ENCODE measurements at regions not wholly inside any gene's neighbourhood (a gene's known extent, or its start where the extent isn't known, plus 50 kb on each side); places are given as distances from the start of the nearest gene placed in this dataset.

DNA sequence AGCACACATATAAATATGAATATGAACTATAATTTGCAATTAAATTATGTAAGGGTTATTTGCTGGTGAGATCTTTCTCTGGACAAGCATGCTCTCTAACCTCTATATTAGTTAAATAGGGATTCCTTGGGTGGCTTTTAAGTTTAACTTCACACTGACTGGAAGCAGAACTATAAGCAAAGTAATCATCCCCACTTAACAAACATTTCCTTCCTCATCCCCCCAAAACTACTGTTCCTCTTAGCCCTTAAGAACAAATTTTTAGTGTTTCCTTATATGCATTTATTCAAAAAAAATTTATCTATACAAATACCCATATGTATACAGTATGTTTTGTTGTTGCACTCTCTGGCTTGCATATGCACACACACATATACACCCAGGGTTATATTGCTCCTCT is 512.1 kb upstream of the MEF2C start:
- Histone ChIP-seq H3K9me3 (no peaks in the 10 kb centered on the region), H3K4me3 (no peak overlapping the region), H3K36me3 (no peaks in the 10 kb centered on the region), H3K27ac (no peak overlapping the region), H3K4me1 (peaks cover 0 to 2% of the 10 kb centered on the region in 2 donors), H3K27me3 (no peaks in the 10 kb centered on the region)
- no peak for DNase-seq (ENCODE audit: low spot score in 2 of 2)
- intact Hi-C loops (cut with DNase I), result no loop called here
- TF ChIP-seq, protein P1, sequence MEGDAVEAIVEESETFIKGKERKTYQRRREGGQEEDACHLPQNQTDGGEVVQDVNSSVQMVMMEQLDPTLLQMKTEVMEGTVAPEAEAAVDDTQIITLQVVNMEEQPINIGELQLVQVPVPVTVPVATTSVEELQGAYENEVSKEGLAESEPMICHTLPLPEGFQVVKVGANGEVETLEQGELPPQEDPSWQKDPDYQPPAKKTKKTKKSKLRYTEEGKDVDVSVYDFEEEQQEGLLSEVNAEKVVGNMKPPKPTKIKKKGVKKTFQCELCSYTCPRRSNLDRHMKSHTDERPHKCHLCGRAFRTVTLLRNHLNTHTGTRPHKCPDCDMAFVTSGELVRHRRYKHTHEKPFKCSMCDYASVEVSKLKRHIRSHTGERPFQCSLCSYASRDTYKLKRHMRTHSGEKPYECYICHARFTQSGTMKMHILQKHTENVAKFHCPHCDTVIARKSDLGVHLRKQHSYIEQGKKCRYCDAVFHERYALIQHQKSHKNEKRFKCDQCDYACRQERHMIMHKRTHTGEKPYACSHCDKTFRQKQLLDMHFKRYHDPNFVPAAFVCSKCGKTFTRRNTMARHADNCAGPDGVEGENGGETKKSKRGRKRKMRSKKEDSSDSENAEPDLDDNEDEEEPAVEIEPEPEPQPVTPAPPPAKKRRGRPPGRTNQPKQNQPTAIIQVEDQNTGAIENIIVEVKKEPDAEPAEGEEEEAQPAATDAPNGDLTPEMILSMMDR (IDR thresholded peaks at IDR 0.05), result no peak

DNA sequence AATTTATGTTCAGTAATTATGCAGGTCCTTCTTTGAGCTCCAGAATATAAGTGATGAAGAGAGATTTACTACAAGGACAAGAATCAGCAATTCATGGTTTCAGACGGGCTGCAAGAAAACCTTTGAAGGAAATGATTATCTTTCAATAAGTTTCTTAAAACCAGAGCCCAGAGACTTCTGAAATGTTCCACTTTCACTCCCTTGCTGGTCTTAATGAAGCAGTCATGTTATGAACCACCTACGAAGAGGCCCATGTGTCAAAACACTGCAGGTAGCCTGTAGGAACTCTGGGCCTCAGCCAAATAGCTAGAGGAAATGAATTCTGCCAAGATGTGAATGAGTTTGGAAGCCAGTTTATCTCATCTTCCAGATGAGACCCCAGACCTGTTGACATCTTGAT is 505.9 kb upstream of the MEF2C start:
- TF ChIP-seq, protein P1 (IDR thresholded peaks at IDR 0.05), result no peak
- Histone ChIP-seq H3K36me3 (no peaks in the 10 kb centered on the region), H3K9me3 (no peaks in the 10 kb centered on the region), H3K4me3 (no peak overlapping the region), H3K27ac (no peak overlapping the region), H3K27me3 (no peaks in the 10 kb centered on the region), H3K4me1 (no peaks in the 10 kb centered on the region)
- intact Hi-C loops (cut with DNase I), result no loop called here
- no peak for DNase-seq (ENCODE audit: low spot score in 2 of 2)

- Histone ChIP-seq H3K36me3 (no peaks in the 10 kb centered on the region), H3K4me1 (no peaks in the 10 kb centered on the region), H3K9me3 (no peaks in the 10 kb centered on the region), H3K4me3 (no peak overlapping the region), H3K27me3 (no peaks in the 10 kb centered on the region), H3K27ac (no peak overlapping the region)
- DNase-seq (ENCODE audit: low spot score in 2 of 2), result no peak
- intact Hi-C loops (cut with DNase I), result no loop called here
- TF ChIP-seq, protein P1 (IDR thresholded peaks at IDR 0.05), result no peak
These were observed 501.4 kb upstream of the MEF2C start for GRCh38 chr5:89384391-89384790.

DNA sequence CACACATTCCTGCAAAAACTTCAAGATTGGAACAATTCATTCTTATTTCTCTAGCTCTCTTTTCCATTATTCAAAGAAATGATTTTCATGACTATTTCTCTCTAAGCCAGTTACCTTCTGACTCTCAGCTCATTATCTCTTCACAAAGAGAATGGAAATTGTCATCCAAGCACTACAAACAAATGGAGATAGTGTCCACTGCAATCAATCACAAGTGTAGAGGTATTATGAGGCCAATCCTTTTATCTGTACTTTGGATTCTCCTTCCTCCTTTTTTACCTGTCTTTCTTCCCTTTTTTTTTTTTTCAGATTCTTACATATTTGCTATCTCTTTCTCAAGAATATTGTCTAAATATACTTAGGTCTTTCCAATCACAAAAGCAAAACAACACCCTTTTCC is 497.7 kb upstream of the MEF2C start:
- H3K36me3 ChIP-seq, result no peaks in the 10 kb centered on the region
- no peak overlapping the region for H3K4me3 ChIP-seq
- H3K9me3 ChIP-seq, result no peaks in the 10 kb centered on the region
- H3K27ac ChIP-seq, result no peak overlapping the region
- H3K27me3 ChIP-seq, result no peaks in the 10 kb centered on the region
- TF ChIP-seq, protein P1 (IDR thresholded peaks at IDR 0.05), result no peak
- DNase-seq (ENCODE audit: low spot score in 2 of 2), result no peak
- intact Hi-C loops (cut with DNase I), result no loop called here
- no peaks in the 10 kb centered on the region for H3K4me1 ChIP-seq

DNA sequence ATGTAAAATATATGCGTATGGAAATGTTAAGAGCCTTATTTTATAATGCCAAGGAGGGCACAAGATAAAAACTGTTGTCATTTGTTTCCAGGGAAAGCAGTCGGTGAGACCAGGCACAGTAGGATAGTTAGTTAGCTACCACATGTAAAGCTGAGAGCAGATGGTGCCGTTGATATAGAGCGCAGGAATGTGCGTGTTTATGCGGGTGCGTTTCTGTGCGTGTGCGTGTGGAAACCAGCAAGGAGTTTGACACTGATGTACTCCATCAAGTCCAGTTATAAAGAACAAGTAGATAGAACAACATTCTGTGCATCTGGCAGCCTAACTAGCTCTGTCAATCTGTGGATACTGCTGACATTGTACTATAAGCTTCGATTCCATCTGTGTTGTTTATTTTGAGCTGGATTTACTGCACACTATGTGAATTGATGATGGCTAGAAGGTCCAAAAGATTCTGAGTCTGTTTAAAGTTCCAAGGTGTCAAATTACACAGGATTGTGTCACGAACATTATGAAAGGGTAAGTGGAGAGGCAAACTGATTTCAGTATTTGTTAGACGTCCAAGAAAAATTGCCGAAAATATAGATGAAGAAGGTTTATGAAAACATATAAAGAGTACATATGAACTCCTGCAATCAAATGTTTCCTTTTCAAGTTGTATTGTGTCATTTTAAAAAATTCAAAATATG is 494.9 kb upstream of the MEF2C start:
- TF ChIP-seq, protein P1 (IDR thresholded peaks at IDR 0.05), result no peak
- Histone ChIP-seq H3K36me3 (no peaks in the 10 kb centered on the region), H3K4me3 (no peak overlapping the region), H3K27me3 (no peaks in the 10 kb centered on the region), H3K4me1 (no peaks in the 10 kb centered on the region), H3K9me3 (no peaks in the 10 kb centered on the region), H3K27ac (no peak overlapping the region)
- no peak for DNase-seq (ENCODE audit: low spot score in 2 of 2)
- intact Hi-C loops (cut with DNase I), result no loop called here
